Peyer's patch (tissue), 4 donors: ENCODE measurements at regions not wholly inside any gene's neighbourhood (a gene's known extent, or its start where the extent isn't known, plus 50 kb on each side); places are given as distances from the start of the nearest gene placed in this dataset.

Experiments used
- DNase-seq, 3 donors: peaks; one replicate each; pipeline ENCODE4 v3.0.0-alpha.2; 2017 to 2019
- H3K27ac ChIP-seq, 4 donors: fragments of 200-600 bp; sonication (generic); one replicate each; pipeline ENCODE4 v1.5.1; 2016 to 2019
- H3K27me3 ChIP-seq, 2 donors: fragments of 200-600 bp; sonication (generic); one replicate each; pipeline ENCODE4 v1.5.1; 2019
- H3K36me3 ChIP-seq, 3 donors: fragments of 200-600 bp; sonication (generic); one replicate each; pipeline ENCODE4 v1.5.1; 2016 to 2019
- H3K4me1 ChIP-seq, 4 donors: fragments of 200-600 bp; sonication (generic); one replicate each; pipeline ENCODE4 v1.5.1; 2016 to 2019
- H3K4me3 ChIP-seq, 4 donors: fragments of 200-600 bp; sonication (generic); 1 replicate in 3 of 4; 2 replicates in 1 of 4; pipeline ENCODE4 v1.5.1; 2016 to 2019; ENCODE audit warnings: mild to moderate bottlenecking in 1 of 4
- H3K9me3 ChIP-seq, 4 donors: fragments of 200-600 bp; sonication (generic); one replicate each; pipeline ENCODE4 v1.5.1; 2016 to 2019; ENCODE audit warnings: mild to moderate bottlenecking in 1 of 4
- POLR2A ChIP-seq, 2 donors: fragments of 450-650 bp; IDR thresholded peaks; one replicate each; pipeline ENCODE4 v1.5.1; 2017; ENCODE audit warnings: antibody characterized with exemption in 2 of 2, mild to moderate bottlenecking in 2 of 2, moderate library complexity in 2 of 2
- TF ChIP-seq, protein P1 (sequence below), 6 experiments: fragments of 450-650 bp in 4 of 6; fragments of 200-600 bp in 2 of 6; sonication (generic) in 1 of 6; IDR thresholded peaks; one replicate each; pipeline ENCODE4 v1.5.1; 2017 to 2019; ENCODE audit warnings: antibody characterized with exemption in 6 of 6, mild to moderate bottlenecking in 3 of 6, moderate library complexity in 1 of 6

DNA sequence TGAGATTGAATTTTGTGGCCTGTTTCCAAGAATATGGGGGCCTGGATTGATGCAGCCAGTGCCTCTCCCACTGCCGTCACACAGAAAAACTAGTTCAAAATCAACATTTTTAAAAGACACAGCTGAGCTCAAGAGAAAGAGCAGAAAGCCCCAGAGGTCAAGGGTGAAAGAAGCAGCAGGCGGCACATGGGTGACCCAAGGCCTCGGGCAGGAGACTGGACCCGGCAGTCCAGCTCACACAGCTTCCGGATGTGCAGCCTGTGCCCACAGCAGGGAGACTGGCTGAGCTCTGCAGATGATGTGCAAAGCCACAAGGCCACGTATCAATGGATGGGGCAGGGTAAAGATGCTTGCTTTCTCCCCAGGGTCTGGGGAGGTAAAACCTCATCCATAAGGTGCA, 50.4 kb upstream of the RNF32 start:
- no peak for TF ChIP-seq POLR2A (IDR thresholded peaks at IDR 0.05)
- TF ChIP-seq, protein P1, sequence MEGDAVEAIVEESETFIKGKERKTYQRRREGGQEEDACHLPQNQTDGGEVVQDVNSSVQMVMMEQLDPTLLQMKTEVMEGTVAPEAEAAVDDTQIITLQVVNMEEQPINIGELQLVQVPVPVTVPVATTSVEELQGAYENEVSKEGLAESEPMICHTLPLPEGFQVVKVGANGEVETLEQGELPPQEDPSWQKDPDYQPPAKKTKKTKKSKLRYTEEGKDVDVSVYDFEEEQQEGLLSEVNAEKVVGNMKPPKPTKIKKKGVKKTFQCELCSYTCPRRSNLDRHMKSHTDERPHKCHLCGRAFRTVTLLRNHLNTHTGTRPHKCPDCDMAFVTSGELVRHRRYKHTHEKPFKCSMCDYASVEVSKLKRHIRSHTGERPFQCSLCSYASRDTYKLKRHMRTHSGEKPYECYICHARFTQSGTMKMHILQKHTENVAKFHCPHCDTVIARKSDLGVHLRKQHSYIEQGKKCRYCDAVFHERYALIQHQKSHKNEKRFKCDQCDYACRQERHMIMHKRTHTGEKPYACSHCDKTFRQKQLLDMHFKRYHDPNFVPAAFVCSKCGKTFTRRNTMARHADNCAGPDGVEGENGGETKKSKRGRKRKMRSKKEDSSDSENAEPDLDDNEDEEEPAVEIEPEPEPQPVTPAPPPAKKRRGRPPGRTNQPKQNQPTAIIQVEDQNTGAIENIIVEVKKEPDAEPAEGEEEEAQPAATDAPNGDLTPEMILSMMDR (IDR thresholded peaks at IDR 0.05): no peak
- H3K4me1 ChIP-seq: no peaks in the 10 kb centered on the region
- H3K27me3 ChIP-seq: no peaks in the 10 kb centered on the region
- H3K36me3 ChIP-seq: no peaks in the 10 kb centered on the region
- peak in 1 of 3 donors; percentile 30 for DNase-seq
- no peak overlapping the region for H3K27ac ChIP-seq
- H3K4me3 ChIP-seq: no peak overlapping the region
- H3K9me3 ChIP-seq: peaks cover 0 to 7% (median 0%) of the 10 kb centered on the region in 4 donors

DNA sequence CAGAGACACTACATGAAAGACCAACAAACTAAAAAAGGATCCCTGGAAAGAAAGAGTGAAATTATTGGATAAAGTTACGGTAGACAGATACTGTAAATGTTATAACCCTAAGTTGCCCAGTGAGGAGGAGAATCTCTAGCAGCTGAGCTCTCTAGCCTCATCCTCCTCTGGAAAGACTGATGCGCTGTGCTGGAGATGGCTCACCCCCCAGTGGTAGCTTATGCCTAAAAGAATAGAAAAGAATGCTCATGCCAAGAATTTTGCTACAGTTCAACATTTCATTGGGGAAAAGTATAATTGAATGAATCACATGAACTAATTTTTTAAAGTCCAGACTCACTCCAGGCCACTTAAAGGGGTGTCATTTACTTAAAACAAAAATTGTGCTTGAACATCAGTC, 50.8 kb upstream of the RNF32 start:
- H3K4me3 ChIP-seq: no peak overlapping the region
- no peak for DNase-seq
- no peaks in the 10 kb centered on the region for H3K27me3 ChIP-seq
- H3K4me1 ChIP-seq: no peaks in the 10 kb centered on the region
- H3K36me3 ChIP-seq: no peaks in the 10 kb centered on the region
- no peak overlapping the region for H3K27ac ChIP-seq
- H3K9me3 ChIP-seq: peaks cover 0 to 7% (median 0%) of the 10 kb centered on the region in 4 donors
- TF ChIP-seq, protein P1 (IDR thresholded peaks at IDR 0.05): no peak
- TF ChIP-seq POLR2A (IDR thresholded peaks at IDR 0.05): no peak

DNA sequence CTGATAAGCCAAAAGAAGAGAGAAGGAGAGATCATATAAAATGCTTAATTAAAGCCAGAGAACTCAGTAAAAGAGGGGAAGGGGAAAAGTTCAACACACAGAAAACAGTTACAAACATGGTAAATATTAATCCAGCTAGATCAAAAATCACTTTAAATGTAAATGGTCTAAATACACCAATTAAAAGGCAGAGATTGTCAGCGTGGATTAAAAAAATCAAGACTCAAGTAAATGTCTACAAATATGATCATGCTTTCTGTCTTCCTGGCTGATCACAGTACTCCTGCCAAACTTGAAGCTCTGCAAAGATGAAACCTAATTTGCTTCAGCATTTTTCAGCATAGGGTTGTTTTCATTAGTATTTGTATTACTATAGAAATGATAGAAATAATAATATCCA, 54.6 kb upstream of the RNF32 start:
- no peaks in the 10 kb centered on the region for H3K9me3 ChIP-seq
- no peaks in the 10 kb centered on the region for H3K36me3 ChIP-seq
- H3K27me3 ChIP-seq: no peaks in the 10 kb centered on the region
- no peak overlapping the region for H3K4me3 ChIP-seq
- no peak for TF ChIP-seq POLR2A (IDR thresholded peaks at IDR 0.05)
- TF ChIP-seq, protein P1 (IDR thresholded peaks at IDR 0.05): no peak
- H3K4me1 ChIP-seq: no peaks in the 10 kb centered on the region
- no peak for DNase-seq
- no peak overlapping the region for H3K27ac ChIP-seq

DNA sequence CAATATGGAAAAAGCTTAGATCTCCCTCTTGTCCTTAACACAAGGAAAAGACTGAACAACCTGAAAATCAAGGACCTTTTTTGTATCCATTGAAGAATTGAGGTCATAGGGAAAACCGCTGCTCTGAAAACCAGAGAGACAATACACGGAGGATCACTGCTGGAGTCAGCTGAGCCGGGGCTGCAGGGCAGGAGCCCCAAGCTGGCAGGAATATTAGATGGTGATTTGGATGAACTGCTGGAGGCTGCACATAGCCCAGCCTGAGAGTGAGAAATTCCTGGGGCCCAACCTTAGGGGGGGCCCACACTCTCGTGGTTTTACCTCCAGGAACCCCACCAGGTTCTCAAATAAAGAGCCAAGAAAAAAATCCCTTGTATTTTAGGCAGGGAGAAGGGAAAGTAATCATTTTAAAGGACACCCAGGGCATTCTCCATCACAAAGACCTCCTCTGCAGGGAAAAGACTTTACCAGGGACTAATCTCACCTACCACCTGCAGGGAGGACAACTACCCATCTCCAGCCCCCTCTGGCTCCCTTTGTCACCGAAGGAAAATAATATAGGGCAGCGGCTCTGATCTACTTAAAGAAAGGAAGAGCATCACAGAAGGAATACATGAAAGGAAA, 55.4 kb upstream of the RNF32 start:
- H3K27ac ChIP-seq: no peak overlapping the region
- no peaks in the 10 kb centered on the region for H3K4me1 ChIP-seq
- no peak overlapping the region for H3K4me3 ChIP-seq
- no peaks in the 10 kb centered on the region for H3K9me3 ChIP-seq
- H3K27me3 ChIP-seq: no peaks in the 10 kb centered on the region
- no peak for DNase-seq
- no peak for TF ChIP-seq POLR2A (IDR thresholded peaks at IDR 0.05)
- TF ChIP-seq, protein P1 (IDR thresholded peaks at IDR 0.05): no peak
- H3K36me3 ChIP-seq: no peaks in the 10 kb centered on the region

DNA sequence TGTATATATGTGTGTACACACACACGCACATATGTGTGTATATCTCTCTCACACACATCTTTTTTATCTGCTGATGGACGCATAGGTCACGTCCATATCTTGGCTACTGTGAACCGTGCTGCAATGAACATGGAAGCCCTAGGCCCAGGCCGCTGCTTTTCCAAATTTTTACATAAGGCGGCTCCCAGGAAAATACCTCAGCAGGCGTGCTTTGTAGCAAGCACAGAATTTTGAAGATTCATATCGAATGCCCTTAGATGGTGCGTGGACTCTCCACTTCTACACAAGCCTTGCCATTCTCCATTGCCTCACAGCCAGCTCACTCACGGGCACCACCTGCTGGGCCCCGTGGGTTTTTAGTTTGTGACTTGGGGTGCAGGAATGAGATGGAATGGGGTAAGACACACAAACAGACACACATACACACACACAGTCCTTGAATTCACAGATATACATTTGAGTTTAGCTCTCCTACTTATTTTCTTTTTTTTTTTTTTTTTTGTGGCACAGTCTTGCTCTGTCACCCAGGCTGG, 57.9 kb upstream of the RNF32 start:
- no peaks in the 10 kb centered on the region for H3K36me3 ChIP-seq
- TF ChIP-seq POLR2A (IDR thresholded peaks at IDR 0.05): no peak
- TF ChIP-seq, protein P1 (IDR thresholded peaks at IDR 0.05): no peak

More for the DNA sequence above, 57.9 kb upstream of the RNF32 start:
- Histone ChIP-seq H3K4me1 (no peaks in the 10 kb centered on the region), H3K4me3 (no peak overlapping the region), H3K27me3 (no peaks in the 10 kb centered on the region), H3K9me3 (no peaks in the 10 kb centered on the region), H3K27ac (no peak overlapping the region)
- DNase-seq: no peak
